ENCODE measurements at regions not wholly inside any gene's neighbourhood (a gene's known extent, or its start where the extent isn't known, plus 50 kb on each side); places are given as distances from the start of the nearest gene placed in this dataset.

GRCh38 chr21:23732776-23733175 lies 1874.5 kb downstream of the MRPL39 start:
- TF ChIP-seq CTCF (optimal IDR thresholded peaks at IDR 0.05 in 1 of 3, IDR thresholded peaks at IDR 0.05 in 1 of 3, conservative IDR thresholded peaks at IDR 0.05 in 1 of 3; ENCODE audit: extremely low read depth in 1 of 3, insufficient read depth in 2 of 3, low read length in 3 of 3) = no peak
- TF ChIP-seq EZH2 (IDR thresholded peaks at IDR 0.05; ENCODE audit: low read length) = no peak

Measured in keratinocyte (primary cell).